DND-41 (cell line): ENCODE measurements at regions not wholly inside any gene's neighbourhood (a gene's known extent, or its start where the extent isn't known, plus 50 kb on each side); places are given as distances from the start of the nearest gene placed in this dataset.

Experiments
- CTCF ChIP-seq: IDR thresholded peaks from 2 replicates; pipeline ENCODE4 v1.5.1; 2012; ENCODE audit warnings: borderline replicate concordance, low read length, moderate library complexity, mild to moderate bottlenecking; ENCODE audit not compliant: poor library complexity, severe bottlenecking; ENCODE audit errors: extremely low read depth
- EZH2 ChIP-seq: IDR thresholded peaks from 3 replicates; pipeline ENCODE4 v1.6.1; 2012; ENCODE audit warnings: borderline replicate concordance, low read depth, mild to moderate bottlenecking, moderate library complexity, low read length, inconsistent platforms; ENCODE audit not compliant: severe bottlenecking

DNA sequence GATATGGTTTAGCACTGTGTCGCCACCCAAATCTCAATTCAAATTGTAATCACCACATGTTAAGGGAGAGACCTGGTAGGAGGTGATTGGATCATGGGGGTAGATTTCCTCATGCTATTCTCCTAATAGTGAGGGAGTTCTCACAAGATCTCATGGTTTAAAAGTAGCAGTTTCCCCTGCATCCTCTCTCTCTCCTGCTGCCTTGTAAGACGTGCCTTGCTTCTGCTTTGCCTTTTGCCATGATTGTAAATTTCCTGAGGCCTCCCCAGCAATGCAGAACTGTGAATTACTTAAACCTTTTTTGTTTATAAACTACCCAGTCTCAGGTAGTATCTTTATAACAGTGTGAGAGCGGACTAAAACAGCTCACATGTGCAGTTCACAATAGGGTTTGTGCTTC is 1668.7 kb upstream of the RAG2 start:
- no peak for TF ChIP-seq CTCF
- no peak for TF ChIP-seq EZH2
